ENCODE measurements at regions not wholly inside any gene's neighbourhood (a gene's known extent, or its start where the extent isn't known, plus 50 kb on each side); places are given as distances from the start of the nearest gene placed in this dataset.
"Not testable (repeated sequence)": the region's sequence is repeated elsewhere in the genome, so short reads cannot be mapped to it uniquely, and the experiment has no call there.

DNA sequence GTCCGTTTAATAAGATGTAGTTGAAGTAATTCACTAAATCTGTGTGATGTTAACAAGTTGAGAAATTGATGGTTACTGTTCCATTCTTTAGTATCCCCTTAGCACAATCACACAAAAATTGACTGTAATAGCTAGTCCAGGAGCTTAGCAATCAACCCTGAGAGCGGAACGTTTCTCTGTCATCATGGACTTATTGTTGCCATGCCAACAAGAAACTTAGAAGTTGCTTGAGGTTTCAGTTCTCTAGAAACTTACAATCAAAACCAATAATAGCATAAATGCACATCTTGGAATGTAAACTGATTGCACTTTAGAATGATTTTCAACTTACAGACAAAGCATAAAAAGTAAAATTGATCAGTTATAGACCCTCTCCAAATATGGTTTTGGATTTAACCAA, 125.4 kb upstream of the ANKH start:
- TF ChIP-seq, protein P1, sequence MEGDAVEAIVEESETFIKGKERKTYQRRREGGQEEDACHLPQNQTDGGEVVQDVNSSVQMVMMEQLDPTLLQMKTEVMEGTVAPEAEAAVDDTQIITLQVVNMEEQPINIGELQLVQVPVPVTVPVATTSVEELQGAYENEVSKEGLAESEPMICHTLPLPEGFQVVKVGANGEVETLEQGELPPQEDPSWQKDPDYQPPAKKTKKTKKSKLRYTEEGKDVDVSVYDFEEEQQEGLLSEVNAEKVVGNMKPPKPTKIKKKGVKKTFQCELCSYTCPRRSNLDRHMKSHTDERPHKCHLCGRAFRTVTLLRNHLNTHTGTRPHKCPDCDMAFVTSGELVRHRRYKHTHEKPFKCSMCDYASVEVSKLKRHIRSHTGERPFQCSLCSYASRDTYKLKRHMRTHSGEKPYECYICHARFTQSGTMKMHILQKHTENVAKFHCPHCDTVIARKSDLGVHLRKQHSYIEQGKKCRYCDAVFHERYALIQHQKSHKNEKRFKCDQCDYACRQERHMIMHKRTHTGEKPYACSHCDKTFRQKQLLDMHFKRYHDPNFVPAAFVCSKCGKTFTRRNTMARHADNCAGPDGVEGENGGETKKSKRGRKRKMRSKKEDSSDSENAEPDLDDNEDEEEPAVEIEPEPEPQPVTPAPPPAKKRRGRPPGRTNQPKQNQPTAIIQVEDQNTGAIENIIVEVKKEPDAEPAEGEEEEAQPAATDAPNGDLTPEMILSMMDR (IDR thresholded peaks at IDR 0.05; ENCODE audit: low read depth, low read length), result no peak
- no peak overlapping the region for H3K4me3 ChIP-seq (replicated peaks in 1 of 2; ENCODE audit: low read depth in 2 of 2, low read length in 2 of 2)
- DNase-seq (ENCODE audit: low read depth in 2 of 2), result no peak

DNA sequence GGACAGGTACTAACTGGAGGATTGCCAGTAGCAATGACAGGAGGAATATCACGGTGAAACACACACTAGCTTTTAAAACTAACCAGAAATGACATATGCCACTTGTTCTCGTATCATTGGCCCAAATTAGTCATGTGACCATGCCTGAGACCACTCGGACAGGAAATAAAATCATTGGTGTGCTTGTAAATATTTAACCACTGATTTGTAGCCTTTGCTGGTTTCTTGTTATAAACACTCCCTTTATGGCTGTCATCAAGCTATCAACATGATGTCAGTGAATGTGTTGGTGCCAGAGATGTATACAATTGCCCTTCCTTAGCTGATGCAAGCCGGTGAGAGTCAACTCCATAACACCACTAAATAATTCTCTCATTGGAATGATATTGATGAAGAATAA, 123.7 kb upstream of the ANKH start:
- DNase-seq (ENCODE audit: low read depth in 2 of 2), result no peak
- no peak overlapping the region for H3K4me3 ChIP-seq (replicated peaks in 1 of 2; ENCODE audit: low read depth in 2 of 2, low read length in 2 of 2)
- TF ChIP-seq, protein P1 (IDR thresholded peaks at IDR 0.05; ENCODE audit: low read depth, low read length), result no peak

DNA sequence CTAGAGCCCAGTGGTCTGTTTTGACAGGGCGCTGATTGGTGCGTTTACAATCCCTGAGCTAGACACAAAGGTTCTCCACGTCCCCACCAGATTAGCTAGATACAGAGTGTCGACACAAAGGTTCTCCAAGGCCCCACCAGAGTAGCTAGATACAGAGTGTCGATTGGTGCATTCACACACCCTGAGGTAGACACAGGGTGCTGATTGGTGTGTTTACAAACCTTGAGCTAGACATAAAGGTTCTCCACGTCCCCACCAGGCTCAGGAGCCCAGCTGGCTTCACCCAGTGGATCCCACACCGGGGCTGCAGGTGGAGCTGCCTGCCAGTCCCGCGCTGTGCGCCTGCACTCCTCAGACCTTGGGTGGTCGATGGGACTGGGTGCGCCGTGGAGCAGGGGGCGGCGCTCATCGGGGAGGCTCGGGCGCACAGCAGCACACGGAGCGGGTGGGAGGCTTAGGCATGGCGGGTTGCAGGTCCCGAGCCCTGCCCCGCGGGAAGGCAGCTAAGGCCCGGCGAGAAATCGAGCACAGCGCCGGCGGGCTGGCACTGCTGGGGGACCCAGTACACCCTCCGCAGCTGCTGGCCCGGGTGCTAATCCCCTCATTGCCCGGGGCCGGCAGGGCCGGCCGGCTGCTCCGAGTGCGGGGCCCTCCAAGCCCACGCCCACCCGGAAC, 122.0 kb upstream of the ANKH start:
- not testable (repeated sequence) for H3K4me3 ChIP-seq (replicated peaks in 1 of 2; ENCODE audit: low read depth in 2 of 2, low read length in 2 of 2); DNase-seq (ENCODE audit: low read depth in 2 of 2)

DNA sequence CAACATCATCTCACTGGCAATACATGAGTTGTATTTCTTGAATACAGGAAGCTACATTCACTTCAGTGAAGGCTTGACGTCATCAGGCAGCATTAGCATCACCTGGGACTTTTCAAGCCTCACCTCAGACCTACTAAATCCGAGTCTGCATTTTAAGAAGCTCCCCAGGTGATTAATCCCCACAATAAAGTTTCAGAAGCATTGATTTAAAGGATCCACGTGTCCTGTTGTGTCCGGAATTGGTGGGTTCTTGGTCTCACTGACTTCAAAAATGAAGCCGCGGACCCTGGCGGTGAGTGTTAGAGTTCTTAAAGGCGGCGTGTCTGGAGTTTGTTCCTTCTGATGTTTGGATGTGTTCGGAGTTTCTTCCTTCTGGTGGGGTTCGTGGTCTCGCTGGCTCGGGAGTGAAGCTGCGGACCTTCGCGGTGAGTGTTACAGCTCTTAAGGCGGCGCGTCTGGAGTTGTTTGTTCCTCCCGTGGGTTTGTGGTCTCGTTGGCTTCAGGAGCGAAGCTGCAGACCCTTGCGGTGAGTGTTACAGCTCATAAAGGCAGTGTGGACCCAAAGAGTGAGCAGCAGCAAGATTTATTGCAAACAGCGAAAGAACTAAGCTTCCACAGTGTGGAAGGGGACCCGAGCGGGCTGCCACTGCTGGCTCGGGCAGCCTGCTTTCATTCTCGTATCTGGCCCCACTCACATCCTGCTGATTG, 121.3 kb upstream of the ANKH start:
- not testable (repeated sequence) for DNase-seq (ENCODE audit: low read depth in 2 of 2); H3K4me3 ChIP-seq (replicated peaks in 1 of 2; ENCODE audit: low read depth in 2 of 2, low read length in 2 of 2)

DNA sequence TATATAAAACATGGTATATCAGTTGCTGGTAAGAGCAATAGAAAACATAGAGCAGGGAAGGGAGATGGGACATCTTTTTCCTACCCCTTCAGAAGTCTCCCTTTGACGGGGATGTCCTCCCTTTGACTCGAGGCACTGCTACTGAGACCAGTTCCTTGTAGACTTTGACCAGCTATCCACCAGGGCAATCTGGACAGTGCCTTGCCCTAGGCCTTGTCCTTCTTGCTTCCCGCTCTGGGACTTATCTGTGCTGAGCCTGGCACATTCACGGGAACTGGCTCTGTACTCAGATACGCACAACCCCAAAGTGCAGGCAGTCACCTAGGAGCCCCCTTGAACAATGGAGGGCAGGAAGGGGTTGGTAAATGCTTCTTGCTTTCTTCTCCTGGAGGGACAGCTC, 116.6 kb upstream of the ANKH start:
- TF ChIP-seq, protein P1 (IDR thresholded peaks at IDR 0.05; ENCODE audit: low read depth, low read length), result no peak
- no peak overlapping the region for H3K4me3 ChIP-seq (replicated peaks in 1 of 2; ENCODE audit: low read depth in 2 of 2, low read length in 2 of 2)
- DNase-seq (ENCODE audit: low read depth in 2 of 2), result no peak

DNA sequence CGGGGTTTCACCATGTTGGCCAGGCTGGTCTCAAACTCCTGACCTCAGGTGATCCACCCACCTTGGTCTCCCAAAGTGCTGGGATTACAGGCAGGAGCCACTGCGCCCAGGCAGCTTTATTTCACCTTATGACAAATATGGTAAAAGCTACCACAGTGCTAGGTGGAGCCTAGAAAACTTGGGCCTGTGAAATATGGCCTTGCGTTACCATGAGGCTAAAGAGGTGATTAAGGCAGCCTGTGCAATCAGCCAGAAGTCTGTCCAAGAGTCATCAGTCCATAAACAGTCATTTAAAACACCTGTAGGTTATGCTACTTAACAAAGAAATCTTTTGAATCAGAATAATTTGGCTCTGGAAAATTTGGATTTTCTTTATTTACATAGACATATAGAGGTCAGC, 114.8 kb upstream of the ANKH start:
- no peak for DNase-seq (ENCODE audit: low read depth in 2 of 2)
- TF ChIP-seq, protein P1 (IDR thresholded peaks at IDR 0.05; ENCODE audit: low read depth, low read length), result no peak
- H3K4me3 ChIP-seq (replicated peaks in 1 of 2; ENCODE audit: low read depth in 2 of 2, low read length in 2 of 2), result no peak overlapping the region

DNA sequence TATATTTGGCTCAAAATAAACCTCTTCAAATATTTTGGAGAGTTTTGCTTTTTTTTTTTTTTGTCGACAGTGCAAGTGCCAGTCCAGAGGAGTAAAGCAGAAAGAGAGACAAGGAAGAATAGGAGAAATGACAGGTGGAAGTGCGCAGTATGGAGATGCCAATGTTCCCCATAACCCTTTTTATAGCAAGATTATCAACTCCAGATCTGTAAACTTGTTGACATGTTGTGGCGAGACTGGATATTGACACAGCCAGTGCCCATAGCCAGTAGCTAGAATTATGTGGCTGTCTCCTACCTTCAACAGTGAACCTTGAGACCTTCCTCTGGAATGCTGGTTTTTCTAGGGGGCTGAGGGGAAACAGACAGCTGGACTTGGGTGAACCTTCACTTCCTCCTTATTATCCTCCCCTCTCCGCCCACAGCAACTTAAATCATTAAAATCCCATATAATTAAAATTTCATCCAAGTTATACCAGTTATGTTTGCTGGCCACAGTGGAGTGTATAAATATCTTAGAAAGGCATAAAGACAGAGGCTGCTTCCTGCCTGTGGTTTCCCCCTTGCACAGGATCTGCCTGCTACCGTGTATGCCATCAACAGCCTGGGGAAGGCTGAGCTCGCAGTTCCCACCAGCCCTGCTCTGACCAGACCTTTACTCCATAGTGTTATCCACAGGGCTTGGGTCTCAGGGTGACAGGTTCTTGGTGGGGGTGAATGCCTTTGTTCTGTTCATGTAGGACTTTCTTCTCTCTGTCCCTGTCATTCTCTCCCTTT, 112.3 kb upstream of the ANKH start:
- no peak for DNase-seq (ENCODE audit: low read depth in 2 of 2)

More for the DNA sequence above, 112.3 kb upstream of the ANKH start:
- TF ChIP-seq, protein P1 (IDR thresholded peaks at IDR 0.05; ENCODE audit: low read depth, low read length), result no peak
- H3K4me3 ChIP-seq (replicated peaks in 1 of 2; ENCODE audit: low read depth in 2 of 2, low read length in 2 of 2), result no peak overlapping the region

All from cardiac fibroblast (primary cell).